GM19351 (cell line): ENCODE measurements at regions not wholly inside any gene's neighbourhood (a gene's known extent, or its start where the extent isn't known, plus 50 kb on each side); places are given as distances from the start of the nearest gene placed in this dataset.

Source experiments
- ATAC-seq: cut with Tn5 transposase; IDR thresholded peaks from one replicate; pipeline ENCODE4 v1.9.1; 2021; ENCODE audit warnings: mild to moderate bottlenecking, moderate library complexity; ENCODE audit not compliant: unreplicated experiment

DNA sequence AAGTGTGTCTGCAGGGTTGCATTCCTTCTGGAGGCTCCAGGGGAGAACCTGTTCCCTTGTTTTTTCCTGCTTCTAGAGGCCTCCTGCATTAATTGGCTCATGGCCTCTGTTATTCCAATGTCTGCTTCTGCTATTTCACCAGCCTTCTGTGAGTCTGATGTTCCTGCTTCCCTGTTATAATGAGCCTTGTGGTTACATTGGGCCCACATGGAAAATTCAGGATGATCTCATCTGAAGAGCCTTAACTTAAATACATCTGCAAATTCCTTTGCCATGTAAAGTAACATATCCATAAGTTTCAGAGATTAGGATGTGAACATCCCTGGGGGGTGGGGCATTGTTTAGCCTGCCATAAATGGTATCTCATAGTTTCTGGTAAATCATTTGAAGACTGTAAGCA is 181.1 kb downstream of the RWDD3 start:
- no peak for ATAC-seq

DNA sequence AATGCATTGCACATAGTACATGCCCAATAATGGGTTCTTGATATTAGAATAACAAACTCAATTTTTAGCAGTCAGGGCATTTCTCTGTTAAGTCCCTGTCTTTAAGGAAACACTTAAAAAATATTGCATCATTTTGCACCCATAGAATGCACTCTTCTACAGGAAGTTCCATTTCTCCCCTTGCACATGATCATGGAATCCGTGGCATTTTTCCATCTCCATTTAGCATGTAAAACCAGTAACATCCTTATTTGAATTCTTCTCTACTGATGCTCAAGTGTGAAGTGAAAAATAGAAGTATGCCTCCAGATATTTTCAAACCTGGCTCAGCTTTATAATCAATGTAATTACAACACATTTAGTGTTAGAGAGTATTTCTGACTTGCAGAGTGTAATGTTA is 192.8 kb downstream of the RWDD3 start:
- ATAC-seq, result no peak

DNA sequence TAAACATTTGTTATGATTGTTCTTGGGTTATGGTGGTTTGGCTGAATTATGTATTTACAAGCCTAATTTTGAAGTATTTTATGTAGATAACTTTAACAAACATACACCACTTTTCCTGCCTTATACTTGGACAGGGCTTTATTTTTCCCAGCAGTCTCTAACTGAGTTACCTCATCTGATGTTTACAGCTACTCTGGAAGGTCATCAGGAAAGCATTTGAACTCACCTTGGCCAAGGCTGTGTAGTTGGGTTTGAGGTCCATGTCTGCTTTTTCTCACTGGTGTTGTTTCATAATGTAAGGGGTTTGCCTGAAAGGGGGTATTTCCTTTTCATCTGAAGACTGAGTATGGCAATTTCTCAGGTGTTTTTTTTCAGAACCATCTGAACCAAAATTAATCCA is 193.5 kb downstream of the RWDD3 start:
- no peak for ATAC-seq

DNA sequence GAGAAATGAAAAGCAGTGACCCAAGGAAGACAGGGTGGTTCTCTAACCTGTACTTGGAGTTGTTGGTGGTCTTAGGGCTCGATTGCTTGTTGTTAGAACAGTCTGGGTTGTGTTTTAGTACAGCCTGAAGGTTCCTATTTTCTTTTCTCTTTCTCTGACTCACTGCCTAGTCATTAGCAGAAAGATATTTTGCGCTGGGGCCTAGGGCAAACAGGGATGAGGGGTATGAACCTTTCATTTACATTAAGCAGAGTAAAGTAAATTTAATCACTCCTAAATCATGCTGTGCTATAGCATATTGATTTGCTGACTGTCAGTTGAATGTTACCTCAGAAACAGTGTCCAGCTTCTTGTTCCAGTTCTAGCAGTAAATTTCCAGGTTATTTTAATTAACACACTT is 197.2 kb downstream of the RWDD3 start:
- no peak for ATAC-seq

DNA sequence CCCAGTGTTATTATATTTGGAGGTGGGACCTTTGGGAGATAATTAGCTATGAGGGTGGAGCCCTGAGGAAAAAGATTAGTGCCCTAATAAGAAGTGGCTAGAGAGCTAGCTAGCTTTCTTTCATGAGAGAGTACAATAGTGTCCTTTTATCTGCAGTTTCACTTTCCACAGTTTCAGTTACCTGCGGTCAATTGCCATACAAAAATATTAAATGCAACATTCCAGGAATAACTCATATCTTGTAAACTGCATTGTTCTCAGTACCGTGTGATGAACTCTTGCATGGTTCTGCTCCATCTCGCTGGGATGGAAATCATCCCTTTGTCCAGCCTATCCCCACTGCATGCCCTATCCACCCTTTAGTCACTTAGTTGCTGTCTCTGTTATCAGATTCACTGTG is 201.6 kb downstream of the RWDD3 start:
- ATAC-seq, result no peak

- no peak for ATAC-seq
These were observed 203.0 kb downstream of the RWDD3 start for GRCh38 chr1:95437011-95437410.

DNA sequence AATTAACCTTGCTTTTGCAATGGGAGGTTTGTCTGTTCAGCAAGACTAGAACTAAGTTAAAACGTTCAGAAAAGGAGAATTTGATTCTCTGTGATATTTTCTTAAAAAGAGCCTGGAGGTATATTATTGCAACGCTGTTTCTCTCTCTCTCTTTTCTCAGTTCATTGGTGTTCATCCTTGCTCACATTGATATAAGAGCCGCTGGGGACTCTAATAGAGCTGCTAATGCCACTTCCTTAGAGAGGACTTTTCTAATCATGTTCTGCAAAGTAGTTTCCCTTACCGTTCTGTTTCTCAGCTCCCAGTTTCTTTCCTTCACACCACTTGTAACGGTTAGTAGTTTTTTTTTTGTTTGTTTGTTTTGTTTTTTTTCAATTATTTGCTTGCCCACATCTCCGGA is 203.8 kb downstream of the RWDD3 start:
- no peak for ATAC-seq

- no peak for ATAC-seq
These were observed 204.4 kb downstream of the RWDD3 start for GRCh38 chr1:95438218-95438948.

- ATAC-seq, result no peak
These were observed 206.5 kb downstream of the RWDD3 start for GRCh38 chr1:95440511-95440910.

DNA sequence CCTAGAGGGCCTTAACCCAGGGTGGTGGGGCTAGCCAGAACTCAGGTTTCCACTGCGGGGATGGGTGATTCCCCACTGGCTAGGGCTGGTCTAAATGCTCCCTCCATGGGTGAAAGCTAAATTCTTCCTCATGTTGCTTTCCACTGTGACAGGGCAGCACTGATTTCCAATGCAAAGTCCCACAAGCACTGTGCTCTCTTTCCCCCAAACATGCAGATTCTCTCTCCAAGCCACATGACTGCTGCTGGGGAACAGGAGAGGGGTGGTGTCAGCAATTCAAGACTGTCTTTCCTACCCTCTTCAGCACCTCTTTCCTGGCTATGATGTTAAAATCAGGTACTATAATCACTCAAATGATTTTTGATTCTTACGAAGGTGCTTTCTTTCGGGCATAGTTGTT is 215.5 kb downstream of the RWDD3 start:
- no peak for ATAC-seq

GRCh38 chr1:95451054-95451453 is 217.0 kb downstream of the RWDD3 start:
- no peak for ATAC-seq

- ATAC-seq, result no peak
These were observed 217.9 kb downstream of the RWDD3 start for GRCh38 chr1:95451904-95452303.

DNA sequence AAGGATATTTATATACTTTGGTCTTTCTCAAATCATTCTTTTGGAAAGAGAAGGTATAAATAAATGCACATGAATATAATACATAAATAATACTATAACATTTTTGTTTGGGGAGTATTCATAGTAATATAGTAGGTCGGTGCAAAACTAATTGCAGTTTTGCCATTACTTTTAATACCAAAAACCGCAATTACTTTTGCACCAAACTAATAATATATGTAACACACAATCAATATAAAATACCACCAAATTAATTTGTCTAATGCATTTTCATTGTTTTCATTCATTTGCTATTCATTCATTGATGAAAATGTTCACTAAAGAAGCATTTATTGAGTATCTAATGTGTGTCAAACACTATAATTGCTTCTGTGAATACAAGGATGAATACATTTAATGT is 219.0 kb downstream of the RWDD3 start:
- ATAC-seq, result no peak

GRCh38 chr1:95467036-95467435 is 233.0 kb downstream of the RWDD3 start:
- ATAC-seq, result no peak

GRCh38 chr1:95475686-95476457 is 241.9 kb downstream of the RWDD3 start:
- ATAC-seq, result no peak

GRCh38 chr1:95496307-95496706 is 262.3 kb downstream of the RWDD3 start:
- ATAC-seq, result no peak

GRCh38 chr1:95496773-95497172 is 262.8 kb downstream of the RWDD3 start:
- ATAC-seq, result no peak

DNA sequence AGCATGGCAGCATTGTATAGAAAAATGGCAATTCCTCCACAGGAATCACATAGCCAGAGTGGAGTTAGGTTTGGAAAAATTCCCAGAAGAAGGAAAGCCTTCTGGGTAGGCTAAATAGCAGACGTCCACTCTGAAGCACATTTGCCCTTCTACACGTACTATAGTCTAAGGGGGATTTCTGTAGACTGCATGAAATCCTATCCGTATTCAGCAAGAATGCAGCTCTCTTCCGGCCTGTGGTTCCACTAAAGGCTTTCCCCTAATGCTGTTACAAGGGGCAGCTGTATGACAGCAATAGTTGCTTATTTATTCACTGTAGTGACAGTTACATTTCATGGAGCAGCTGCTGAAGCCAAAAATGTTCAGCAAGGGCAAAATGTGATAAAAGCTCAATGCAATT is 263.6 kb downstream of the RWDD3 start:
- ATAC-seq, result no peak

GRCh38 chr1:95503278-95504030 is 269.4 kb downstream of the RWDD3 start:
- no peak for ATAC-seq

GRCh38 chr1:95504321-95504720 is 270.3 kb downstream of the RWDD3 start:
- ATAC-seq, result no peak

DNA sequence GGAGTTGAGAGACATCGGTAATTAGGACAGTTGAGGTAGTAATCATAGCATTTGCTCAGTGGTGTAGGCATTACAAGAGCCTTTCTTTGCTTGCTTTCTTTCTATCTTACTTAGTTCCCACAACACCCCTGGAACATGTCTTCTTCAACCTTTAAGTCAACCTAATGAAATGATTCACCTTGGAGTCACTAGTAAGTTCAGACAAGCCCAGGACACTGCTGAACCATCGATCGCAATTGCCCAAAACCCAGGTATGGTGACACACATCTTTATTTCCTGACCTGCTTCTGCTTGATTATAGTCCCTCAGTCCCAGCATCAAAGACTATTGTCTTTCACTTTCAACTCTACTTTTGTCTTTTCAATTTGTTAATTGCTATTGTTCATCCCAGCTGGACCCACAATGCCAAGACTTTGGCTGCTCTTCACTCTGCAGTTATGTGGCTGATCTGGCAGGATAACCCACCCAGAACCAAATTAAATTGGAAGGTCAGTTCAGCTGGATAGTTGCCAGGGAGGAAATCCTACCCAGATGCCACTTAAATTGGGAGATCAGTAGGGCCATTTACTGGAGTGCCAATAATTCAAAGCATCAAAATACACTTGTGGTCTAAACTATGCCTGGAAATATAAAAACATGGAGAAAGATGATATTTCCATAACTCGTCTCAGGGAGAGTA is 272.9 kb downstream of the RWDD3 start:
- ATAC-seq, result no peak
